Gastroesophageal sphincter (tissue), 3 donors: ENCODE measurements at regions not wholly inside any gene's neighbourhood (a gene's known extent, or its start where the extent isn't known, plus 50 kb on each side); places are given as distances from the start of the nearest gene placed in this dataset.

Source experiments
- POLR2AphosphoS5 ChIP-seq: sonication (generic); formaldehyde crosslinking; IDR thresholded peaks from one replicate; pipeline ENCODE4 v1.6.1; 2017; ENCODE audit warnings: antibody characterized with exemption
- TF ChIP-seq, protein P1 (sequence below), 4 experiments: fragments of 200-600 bp in 2 of 4; fragments of 450-650 bp in 2 of 4; sonication (generic) in 1 of 4; IDR thresholded peaks; one replicate each; pipeline ENCODE4 v1.5.1; 2017 to 2019; ENCODE audit warnings: antibody characterized with exemption in 4 of 4, mild to moderate bottlenecking in 2 of 4, moderate library complexity in 2 of 4

DNA sequence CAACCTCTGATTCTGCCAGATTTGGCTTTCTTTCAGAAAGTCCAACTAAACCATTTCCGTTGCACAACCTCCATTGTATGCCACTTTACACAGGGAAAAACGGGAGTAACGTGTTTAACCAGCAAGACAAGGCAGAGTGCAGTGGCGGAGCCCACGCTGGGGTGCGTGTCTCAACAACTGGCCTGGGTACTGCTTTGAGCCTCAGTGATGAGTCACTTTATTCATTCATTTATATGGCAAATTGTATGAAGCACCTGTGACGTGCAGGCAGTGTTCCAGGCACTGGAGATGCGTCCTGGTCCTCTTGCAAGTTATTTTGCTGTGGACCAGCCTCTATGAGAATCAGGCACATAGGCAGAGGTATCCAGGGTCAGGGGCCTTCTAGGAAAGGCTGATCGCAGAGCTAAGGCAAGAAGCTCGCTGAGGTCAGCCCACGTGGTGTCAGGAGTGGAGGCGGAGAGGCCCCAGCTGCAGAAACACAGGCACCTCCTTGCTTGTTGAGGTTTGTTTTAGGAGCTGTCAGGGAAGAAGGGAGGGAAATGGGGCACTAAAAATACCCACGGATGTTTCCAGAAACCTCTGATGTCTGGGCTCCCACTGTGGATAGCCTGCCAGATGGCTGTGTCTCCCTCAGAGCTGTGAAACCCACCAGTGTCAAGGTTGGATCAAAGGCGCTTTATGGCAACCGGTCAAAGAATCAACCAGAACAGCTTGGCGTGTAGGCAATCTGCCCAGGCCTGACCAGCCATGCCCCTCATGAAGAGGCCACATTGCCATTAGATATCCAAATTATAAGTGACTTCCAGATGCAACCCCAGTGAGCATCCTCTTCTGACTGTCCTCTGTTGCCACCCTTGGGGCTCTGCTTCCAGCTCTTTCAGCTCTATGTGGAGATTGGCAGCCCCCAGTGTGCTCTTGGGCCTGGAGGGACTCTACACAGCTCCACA is 157.2 kb downstream of the CD83 start:
- TF ChIP-seq, protein P1, sequence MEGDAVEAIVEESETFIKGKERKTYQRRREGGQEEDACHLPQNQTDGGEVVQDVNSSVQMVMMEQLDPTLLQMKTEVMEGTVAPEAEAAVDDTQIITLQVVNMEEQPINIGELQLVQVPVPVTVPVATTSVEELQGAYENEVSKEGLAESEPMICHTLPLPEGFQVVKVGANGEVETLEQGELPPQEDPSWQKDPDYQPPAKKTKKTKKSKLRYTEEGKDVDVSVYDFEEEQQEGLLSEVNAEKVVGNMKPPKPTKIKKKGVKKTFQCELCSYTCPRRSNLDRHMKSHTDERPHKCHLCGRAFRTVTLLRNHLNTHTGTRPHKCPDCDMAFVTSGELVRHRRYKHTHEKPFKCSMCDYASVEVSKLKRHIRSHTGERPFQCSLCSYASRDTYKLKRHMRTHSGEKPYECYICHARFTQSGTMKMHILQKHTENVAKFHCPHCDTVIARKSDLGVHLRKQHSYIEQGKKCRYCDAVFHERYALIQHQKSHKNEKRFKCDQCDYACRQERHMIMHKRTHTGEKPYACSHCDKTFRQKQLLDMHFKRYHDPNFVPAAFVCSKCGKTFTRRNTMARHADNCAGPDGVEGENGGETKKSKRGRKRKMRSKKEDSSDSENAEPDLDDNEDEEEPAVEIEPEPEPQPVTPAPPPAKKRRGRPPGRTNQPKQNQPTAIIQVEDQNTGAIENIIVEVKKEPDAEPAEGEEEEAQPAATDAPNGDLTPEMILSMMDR (IDR thresholded peaks at IDR 0.05), result no peak
- no peak for TF ChIP-seq POLR2AphosphoS5
